ENCODE measurements at regions not wholly inside any gene's neighbourhood (a gene's known extent, or its start where the extent isn't known, plus 50 kb on each side); places are given as distances from the start of the nearest gene placed in this dataset.

DNA sequence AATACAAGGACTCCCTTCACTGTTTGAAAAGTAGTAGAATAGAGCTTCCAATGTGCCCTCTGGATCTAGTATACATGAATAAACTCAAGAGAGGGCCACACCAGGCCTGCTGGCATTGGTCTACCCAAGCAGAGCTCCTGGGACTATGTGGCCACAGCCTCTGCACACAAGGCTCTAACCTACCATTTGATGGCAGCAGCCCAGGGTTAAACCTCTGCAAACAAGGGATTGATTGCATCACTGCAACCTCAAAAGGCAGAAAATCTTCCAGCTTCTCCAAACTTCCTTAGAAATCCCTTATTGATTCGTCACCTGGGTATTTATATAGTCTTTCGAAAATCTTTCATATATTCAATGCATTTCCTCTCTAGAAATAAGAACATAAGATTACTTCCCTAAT, 147.6 kb upstream of the SETBP1 start (continued):
- TF ChIP-seq, protein P1, sequence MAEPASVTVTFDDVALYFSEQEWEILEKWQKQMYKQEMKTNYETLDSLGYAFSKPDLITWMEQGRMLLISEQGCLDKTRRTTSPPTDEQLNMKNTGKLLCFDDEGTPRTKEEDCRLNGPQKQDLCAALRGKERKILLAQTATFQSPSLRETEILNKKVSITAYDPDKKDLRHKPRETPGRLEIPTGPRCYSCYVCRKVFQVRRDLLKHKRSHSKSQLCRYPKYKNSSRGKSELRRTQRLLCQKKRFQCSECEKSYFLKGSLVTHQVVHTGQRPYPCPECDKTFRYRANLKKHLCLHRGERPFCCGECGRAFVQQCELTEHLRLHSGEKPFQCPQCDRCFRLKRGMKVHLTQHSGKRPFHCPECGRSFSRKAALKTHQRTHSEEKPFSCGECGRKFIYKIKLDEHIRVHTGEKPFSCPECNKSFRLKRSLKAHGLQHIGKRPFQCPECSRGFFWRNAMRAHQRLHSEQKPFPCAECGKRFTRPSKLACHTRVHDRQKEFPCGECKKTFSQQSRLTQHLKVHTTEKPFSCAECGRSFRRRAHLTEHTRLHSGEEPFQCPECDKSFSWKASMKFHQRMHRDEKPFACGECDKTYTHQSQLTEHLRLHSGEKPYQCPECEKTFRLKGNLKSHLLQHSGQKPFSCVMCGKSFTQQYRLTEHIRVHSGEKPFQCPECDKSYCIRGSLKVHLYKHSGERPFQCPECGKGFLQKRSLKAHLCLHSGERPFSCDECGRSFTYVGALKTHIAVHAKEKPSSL (CRISPR knock-in tag; conservative IDR thresholded peaks at IDR 0.05), result no peak
- TF ChIP-seq, protein P2, sequence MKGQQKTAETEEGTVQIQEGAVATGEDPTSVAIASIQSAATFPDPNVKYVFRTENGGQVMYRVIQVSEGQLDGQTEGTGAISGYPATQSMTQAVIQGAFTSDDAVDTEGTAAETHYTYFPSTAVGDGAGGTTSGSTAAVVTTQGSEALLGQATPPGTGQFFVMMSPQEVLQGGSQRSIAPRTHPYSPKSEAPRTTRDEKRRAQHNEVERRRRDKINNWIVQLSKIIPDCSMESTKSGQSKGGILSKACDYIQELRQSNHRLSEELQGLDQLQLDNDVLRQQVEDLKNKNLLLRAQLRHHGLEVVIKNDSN (CRISPR knock-in tag; IDR thresholded peaks at IDR 0.05), result no peak
- TF ChIP-seq, protein P3, sequence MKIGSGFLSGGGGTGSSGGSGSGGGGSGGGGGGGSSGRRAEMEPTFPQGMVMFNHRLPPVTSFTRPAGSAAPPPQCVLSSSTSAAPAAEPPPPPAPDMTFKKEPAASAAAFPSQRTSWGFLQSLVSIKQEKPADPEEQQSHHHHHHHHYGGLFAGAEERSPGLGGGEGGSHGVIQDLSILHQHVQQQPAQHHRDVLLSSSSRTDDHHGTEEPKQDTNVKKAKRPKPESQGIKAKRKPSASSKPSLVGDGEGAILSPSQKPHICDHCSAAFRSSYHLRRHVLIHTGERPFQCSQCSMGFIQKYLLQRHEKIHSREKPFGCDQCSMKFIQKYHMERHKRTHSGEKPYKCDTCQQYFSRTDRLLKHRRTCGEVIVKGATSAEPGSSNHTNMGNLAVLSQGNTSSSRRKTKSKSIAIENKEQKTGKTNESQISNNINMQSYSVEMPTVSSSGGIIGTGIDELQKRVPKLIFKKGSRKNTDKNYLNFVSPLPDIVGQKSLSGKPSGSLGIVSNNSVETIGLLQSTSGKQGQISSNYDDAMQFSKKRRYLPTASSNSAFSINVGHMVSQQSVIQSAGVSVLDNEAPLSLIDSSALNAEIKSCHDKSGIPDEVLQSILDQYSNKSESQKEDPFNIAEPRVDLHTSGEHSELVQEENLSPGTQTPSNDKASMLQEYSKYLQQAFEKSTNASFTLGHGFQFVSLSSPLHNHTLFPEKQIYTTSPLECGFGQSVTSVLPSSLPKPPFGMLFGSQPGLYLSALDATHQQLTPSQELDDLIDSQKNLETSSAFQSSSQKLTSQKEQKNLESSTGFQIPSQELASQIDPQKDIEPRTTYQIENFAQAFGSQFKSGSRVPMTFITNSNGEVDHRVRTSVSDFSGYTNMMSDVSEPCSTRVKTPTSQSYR (CRISPR knock-in tag; IDR thresholded peaks at IDR 0.05), result no peak
- TF ChIP-seq E2F1 (CRISPR knock-in tag; IDR thresholded peaks at IDR 0.05), result no peak
- no peak for TF ChIP-seq FOXJ3 (CRISPR knock-in tag; IDR thresholded peaks at IDR 0.05; ENCODE audit: borderline replicate concordance)
- no peak for TF ChIP-seq ZNF423 (CRISPR knock-in tag; IDR thresholded peaks at IDR 0.05)
- TF ChIP-seq TEAD4 (CRISPR knock-in tag; IDR thresholded peaks at IDR 0.05), result no peak
- TF ChIP-seq ATF6 (CRISPR knock-in tag; IDR thresholded peaks at IDR 0.05), result no peak
- no peak for TF ChIP-seq SOX15 (CRISPR knock-in tag; IDR thresholded peaks at IDR 0.05)
- no peak for TF ChIP-seq NR3C1 (CRISPR knock-in tag; conservative IDR thresholded peaks at IDR 0.05; ENCODE audit: low read depth)
- TF ChIP-seq, protein P4, sequence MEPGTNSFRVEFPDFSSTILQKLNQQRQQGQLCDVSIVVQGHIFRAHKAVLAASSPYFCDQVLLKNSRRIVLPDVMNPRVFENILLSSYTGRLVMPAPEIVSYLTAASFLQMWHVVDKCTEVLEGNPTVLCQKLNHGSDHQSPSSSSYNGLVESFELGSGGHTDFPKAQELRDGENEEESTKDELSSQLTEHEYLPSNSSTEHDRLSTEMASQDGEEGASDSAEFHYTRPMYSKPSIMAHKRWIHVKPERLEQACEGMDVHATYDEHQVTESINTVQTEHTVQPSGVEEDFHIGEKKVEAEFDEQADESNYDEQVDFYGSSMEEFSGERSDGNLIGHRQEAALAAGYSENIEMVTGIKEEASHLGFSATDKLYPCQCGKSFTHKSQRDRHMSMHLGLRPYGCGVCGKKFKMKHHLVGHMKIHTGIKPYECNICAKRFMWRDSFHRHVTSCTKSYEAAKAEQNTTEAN (CRISPR knock-in tag; IDR thresholded peaks at IDR 0.05), result no peak
- no peak for TF ChIP-seq NR1H2 (CRISPR knock-in tag; IDR thresholded peaks at IDR 0.05)

- ChIA-PET POLR2A (no interaction called here), CTCF (no interaction called here)
- Mint-ChIP-seq H3K4me3 (no peak overlapping the region), H3K27ac (no peak overlapping the region), H3K27me3 (ENCODE audit: low read depth) (no peaks in the 10 kb centered on the region), H3K9me3 (no peaks in the 10 kb centered on the region), H3K4me1 (no peaks in the 10 kb centered on the region), H3K36me3 (no peaks in the 10 kb centered on the region)
- no peak for ATAC-seq
- no peak for DNase-seq (ENCODE audit: low spot score)
- TF ChIP-seq RELA (CRISPR knock-in tag; IDR thresholded peaks at IDR 0.05; ENCODE audit: borderline replicate concordance), result no peak
- no peak for TF ChIP-seq USF2 (CRISPR knock-in tag; IDR thresholded peaks at IDR 0.05)
- no peak for TF ChIP-seq MLX (CRISPR knock-in tag; IDR thresholded peaks at IDR 0.05)
- TF ChIP-seq SMAD4 (CRISPR knock-in tag; IDR thresholded peaks at IDR 0.05), result no peak
- TF ChIP-seq ATF3 (CRISPR knock-in tag; conservative IDR thresholded peaks at IDR 0.05), result no peak
- TF ChIP-seq, protein P5, sequence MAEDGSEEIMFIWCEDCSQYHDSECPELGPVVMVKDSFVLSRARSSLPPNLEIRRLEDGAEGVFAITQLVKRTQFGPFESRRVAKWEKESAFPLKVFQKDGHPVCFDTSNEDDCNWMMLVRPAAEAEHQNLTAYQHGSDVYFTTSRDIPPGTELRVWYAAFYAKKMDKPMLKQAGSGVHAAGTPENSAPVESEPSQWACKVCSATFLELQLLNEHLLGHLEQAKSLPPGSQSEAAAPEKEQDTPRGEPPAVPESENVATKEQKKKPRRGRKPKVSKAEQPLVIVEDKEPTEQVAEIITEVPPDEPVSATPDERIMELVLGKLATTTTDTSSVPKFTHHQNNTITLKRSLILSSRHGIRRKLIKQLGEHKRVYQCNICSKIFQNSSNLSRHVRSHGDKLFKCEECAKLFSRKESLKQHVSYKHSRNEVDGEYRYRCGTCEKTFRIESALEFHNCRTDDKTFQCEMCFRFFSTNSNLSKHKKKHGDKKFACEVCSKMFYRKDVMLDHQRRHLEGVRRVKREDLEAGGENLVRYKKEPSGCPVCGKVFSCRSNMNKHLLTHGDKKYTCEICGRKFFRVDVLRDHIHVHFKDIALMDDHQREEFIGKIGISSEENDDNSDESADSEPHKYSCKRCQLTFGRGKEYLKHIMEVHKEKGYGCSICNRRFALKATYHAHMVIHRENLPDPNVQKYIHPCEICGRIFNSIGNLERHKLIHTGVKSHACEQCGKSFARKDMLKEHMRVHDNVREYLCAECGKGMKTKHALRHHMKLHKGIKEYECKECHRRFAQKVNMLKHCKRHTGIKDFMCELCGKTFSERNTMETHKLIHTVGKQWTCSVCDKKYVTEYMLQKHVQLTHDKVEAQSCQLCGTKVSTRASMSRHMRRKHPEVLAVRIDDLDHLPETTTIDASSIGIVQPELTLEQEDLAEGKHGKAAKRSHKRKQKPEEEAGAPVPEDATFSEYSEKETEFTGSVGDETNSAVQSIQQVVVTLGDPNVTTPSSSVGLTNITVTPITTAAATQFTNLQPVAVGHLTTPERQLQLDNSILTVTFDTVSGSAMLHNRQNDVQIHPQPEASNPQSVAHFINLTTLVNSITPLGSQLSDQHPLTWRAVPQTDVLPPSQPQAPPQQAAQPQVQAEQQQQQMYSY (CRISPR knock-in tag; IDR thresholded peaks at IDR 0.05), result no peak
- no peak for TF ChIP-seq KAT7 (CRISPR knock-in tag; IDR thresholded peaks at IDR 0.05; ENCODE audit: borderline replicate concordance)
- TF ChIP-seq E2F1 (CRISPR knock-in tag; IDR thresholded peaks at IDR 0.05), result no peak
Measured at GRCh38 chr18:44536046-44536445, 144.6 kb upstream of the SETBP1 start.
